Heart left ventricle (tissue), 13 donors: ENCODE measurements at regions not wholly inside any gene's neighbourhood (a gene's known extent, or its start where the extent isn't known, plus 50 kb on each side); places are given as distances from the start of the nearest gene placed in this dataset.

Source experiments
- CTCF ChIP-seq, 12 donors: fragments of 200-600 bp; sonication (generic) in 4 of 12; IDR thresholded peaks; one replicate each; pipeline versions ENCODE4 v1.5.0 to v1.8.0; 2018 to 2022; ENCODE audit warnings: antibody characterized with exemption in 12 of 12, mild to moderate bottlenecking in 5 of 12
- POLR2A ChIP-seq, 2 donors: fragments of 450-650 bp; IDR thresholded peaks; one replicate each; pipeline ENCODE4 v1.6.1; 2017; ENCODE audit warnings: antibody characterized with exemption in 2 of 2, mild to moderate bottlenecking in 2 of 2, moderate library complexity in 2 of 2
- donor health status: ischemic (EF 13 %, LVEDD 7.1; RV severe dilation, severe dysfunction).
- donor health status: DM: no; HTN: yes; CAD: no.
- donor health status: DM: no; HTN: no; CAD: no.
- donor health status: ischemic (EF 25% LVEDD 6.9; RV normal size, moderate dysfunction).
- donor health status: ischemic (EF 25% LVEDD 5.7; RV mildly dilated, moderate dysfunction).
- donor health status: ischemic (EF 35%, LVEDD 5.7; RV mildly dilated, moderate dysfunction).
- donor health status: nonischemic (EF 11% LVEDD 7.7; RV severe dilation, severe dysfunction).
- donor health status: DM: yes; HTN: yes; CAD: no.
- donor health status: PGD.
- donor health status: ischemic (EF 29% LVEDD 5.4; RV normal size, mild dysfunction).
- donor health status: nonischemic (EF 23%, LVEDD 6.1; RV moderate dilation, normal function).

GRCh38 chr13:42490676-42491075, 83.3 kb upstream of the TNFSF11 start:
- TF ChIP-seq CTCF (IDR thresholded peaks at IDR 0.05) (no peak), POLR2A (IDR thresholded peaks at IDR 0.05) (no peak)
